GM21423 (cell line): ENCODE measurements at regions not wholly inside any gene's neighbourhood (a gene's known extent, or its start where the extent isn't known, plus 50 kb on each side); places are given as distances from the start of the nearest gene placed in this dataset.

Experiments used
- ATAC-seq: cut with Tn5 transposase; IDR thresholded peaks from one replicate; pipeline ENCODE4 v1.9.1; 2021; ENCODE audit warnings: mild to moderate bottlenecking, moderate library complexity; ENCODE audit not compliant: unreplicated experiment

- no peak for ATAC-seq
Measured at GRCh38 chr12:77435446-77436091, 370.2 kb upstream of the E2F7 start.

DNA sequence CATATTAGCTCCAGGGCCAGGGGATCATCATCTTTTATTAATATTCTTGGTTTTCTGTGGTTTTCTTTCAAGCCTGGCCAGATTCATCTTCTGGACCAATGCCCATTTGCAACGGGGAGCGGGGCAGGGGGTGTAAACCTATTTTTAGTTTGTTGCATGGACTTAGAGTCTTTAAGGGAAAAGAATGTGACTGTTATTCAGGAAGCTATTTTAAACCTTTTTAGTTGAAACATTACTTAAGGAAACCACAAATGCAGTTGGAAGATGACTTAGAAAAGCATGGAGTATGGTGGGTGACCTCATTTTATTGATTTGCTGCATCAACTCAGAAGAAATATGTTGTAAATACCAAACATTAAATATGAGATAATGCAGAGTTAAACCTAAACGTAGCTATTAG lies 368.4 kb upstream of the E2F7 start:
- ATAC-seq, result no peak

DNA sequence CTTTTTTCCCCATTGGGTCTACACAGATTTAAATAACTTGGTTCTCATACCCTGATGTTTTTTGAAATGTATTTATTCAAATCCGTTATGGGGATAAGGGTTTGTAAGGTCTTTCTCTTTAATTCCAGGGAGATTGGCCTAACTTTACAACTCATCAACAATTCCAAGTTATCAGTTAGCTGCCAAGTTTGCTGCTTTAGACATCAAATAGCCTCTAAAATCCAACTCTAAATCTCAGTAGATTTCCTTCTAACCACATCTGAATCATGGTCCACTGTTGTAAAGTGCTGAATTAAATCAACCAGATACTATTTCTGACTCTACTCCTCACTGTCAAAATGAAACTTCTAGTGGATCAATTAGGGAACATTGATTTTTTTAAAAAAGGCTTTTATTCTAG lies 364.1 kb upstream of the E2F7 start:
- ATAC-seq, result no peak

GRCh38 chr12:77421152-77421551 lies 355.8 kb upstream of the E2F7 start:
- no peak for ATAC-seq

GRCh38 chr12:77409551-77409950 lies 344.2 kb upstream of the E2F7 start:
- ATAC-seq, result no peak

- ATAC-seq, result no peak
Measured at GRCh38 chr12:77407931-77408330, 342.6 kb upstream of the E2F7 start.

DNA sequence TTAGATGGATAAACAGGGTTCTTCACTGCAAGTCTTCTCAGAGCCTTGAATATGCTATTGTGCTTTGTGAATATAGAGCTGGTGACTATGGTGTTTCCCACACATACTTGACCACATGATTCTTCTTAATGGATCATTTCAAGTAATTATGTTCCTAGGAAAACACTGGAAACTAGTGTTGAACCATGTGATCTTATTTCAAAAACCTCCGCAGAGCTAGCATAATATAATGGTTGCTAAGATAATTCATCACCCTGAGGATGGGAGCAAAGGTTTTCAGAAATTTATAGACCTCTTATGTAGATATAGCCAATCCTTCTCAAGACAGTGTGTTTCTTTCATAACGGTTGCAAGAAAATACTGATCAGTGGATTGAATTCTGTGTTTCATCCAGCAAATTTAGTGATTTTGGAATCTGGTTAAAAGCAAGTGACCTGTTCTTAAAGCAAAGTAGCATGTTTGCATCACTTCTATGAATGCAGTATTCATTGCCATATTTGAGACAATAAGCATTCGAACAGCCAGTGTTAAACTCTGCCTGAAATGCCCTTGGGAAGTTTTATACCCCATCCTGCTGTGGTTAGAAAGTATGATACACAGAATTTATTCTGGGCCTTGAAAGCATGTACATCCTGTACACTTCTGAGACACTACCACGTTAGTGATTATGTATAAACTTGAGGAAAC lies 341.0 kb upstream of the E2F7 start:
- ATAC-seq, result no peak

GRCh38 chr12:77402716-77403115 lies 337.3 kb upstream of the E2F7 start:
- ATAC-seq, result no peak

DNA sequence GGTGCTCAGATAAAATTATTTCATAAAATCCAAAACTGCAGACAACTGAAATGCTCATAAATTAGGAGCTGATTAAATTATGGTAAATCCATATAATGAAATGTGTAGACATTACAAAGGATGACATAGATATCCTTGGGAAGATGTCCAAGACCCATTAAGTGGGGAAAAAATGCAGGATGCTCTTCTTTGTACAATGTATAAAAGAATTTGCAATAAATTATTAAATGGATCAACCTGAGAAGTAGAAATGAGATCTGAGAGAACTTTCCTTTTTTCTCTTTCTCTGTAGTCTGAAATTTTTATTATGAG lies 336.4 kb upstream of the E2F7 start:
- ATAC-seq, result no peak

- ATAC-seq, result no peak
Measured at GRCh38 chr12:77401064-77401769, 335.8 kb upstream of the E2F7 start.

DNA sequence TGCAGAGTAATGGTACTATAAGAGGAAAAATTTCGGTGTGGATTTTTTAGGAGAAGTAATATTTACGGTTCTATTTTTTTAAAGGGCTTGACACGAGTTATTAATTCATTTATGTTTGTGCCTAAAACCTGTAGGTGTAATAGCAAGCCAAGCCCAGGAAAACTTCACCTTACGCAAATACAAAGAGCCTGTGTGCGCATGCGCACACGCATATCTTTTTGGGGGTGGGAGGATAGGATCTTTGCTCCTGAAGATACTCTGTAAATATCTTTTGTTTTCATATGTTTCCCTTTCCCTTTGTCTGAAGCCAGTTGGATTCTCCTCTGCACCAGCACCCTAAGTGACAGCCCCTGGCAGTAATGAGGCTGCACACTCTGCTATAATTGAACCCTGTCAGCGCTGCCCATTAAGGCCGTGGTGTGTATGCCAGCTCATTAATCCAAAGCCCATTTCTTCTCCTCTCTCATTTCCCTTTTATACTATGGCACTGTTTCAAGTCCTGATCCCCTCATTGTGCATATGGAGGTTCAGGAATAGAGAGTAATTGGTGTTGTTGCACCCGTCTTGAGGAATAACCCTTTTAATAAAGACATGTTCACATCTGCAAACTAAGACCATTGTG lies 327.2 kb upstream of the E2F7 start:
- ATAC-seq, result no peak

GRCh38 chr12:77388445-77389265 lies 323.3 kb upstream of the E2F7 start:
- ATAC-seq, result no peak

DNA sequence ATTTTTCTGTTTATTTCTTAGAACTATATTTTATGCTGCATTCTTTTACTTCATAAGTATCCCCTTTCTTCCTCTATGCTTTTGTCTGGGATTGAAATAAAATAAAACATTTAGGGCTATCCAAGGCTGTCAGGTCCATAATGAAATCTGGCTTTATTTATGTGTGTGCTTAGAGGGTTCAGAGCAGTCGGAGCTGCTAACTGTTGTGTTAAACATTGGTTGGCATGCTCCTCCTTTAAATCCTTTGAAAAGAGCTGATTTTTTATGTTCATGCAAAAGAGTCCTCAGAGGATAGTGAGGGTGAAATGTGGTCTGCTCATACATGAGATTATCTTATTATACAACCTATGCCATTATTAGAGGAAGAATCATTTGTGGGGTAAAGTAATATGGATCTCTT lies 322.3 kb upstream of the E2F7 start:
- no peak for ATAC-seq

DNA sequence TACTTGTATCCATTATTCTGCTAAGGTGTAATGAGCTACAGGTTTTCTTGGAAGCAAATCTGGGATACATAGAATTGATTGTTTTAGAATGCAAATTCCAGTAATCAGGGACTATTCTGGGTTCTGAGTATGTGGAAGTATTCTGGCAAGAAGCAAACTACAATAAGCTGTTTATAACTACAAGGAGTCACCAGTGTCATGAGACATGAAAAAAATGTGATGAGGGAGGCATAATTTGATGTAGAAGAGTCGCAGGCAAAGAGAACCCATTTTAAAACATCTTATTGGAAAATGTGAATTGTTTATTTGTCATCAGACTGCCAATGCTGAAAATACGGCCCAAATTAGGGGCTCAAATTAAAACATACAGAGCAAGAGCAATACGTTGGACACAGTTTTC lies 321.8 kb upstream of the E2F7 start:
- no peak for ATAC-seq

DNA sequence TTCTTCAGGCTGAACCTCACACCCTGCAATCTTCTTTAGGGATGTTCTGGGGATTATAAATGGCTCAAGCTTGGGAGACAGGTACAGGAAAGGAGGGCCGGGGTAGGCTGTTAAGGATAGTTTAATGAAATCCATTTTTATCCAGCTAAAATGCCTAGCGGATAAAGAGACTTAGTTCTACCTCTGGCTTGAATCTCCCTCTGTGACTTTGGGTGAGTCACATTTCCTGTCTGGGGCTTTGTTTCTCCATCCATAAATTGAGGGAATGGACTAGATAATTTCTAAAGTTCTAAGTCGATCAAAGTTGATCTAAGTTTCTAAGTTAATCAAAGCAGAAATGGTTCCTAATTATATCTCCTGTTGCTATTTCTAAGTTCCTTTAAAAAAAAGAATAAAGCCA lies 319.6 kb upstream of the E2F7 start:
- no peak for ATAC-seq

DNA sequence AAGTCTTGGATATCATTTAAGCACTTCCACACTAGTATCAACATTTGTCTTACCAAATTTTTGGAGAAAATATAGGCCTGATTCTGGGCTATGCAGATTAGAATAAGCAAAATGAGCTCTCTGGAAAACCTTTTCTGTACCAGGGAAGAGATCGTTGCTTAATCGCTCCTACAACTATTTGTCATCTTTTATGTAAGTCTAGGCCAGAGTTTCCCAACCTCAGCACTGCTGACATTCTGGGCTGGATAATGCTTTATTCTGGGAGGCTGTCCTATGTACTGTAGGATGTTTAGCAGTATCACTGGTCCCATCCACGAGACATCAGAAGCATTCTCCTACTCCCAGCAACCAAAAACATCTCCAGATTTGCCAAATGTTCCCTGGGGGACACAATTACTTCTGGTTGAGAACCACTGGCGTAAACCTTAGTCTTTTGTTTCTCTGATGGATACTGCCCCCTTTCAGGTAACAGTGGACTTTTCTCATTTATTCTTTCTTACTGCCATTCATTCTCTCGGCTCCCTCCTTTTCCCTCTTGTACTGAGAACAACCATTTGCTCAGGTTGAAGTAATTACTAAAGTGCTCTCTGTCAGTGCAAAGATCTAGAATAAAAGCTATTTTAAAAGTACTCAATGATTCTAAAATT lies 316.9 kb upstream of the E2F7 start:
- ATAC-seq, result no peak

- no peak for ATAC-seq
Measured at GRCh38 chr12:77377622-77378021, 312.3 kb upstream of the E2F7 start.

DNA sequence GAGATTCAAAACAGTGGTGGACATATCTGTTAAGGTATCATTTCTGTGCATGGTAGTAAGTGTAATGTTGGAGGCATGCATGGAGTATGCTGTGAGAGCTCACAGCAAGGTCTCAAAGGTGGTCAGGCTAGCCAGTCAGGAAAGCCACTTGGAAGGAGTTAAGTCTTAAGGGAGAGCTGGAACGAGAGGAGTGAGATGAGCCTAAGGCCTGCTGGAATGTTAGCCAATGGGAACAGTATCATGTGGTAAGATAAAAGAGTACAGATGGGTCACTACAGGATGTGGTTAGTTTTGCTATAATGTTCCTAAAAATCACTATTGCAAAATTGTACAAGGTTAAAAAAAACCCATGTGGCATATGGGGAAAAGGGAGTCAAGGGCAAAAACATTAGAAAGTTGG lies 311.7 kb upstream of the E2F7 start:
- no peak for ATAC-seq

GRCh38 chr12:77374673-77375072 lies 309.3 kb upstream of the E2F7 start:
- ATAC-seq, result no peak

- ATAC-seq, result no peak
Measured at GRCh38 chr12:77372494-77372893, 307.1 kb upstream of the E2F7 start.

GRCh38 chr12:77372026-77372425 lies 306.7 kb upstream of the E2F7 start:
- ATAC-seq, result no peak
